ENCODE measurements at regions not wholly inside any gene's neighbourhood (a gene's known extent, or its start where the extent isn't known, plus 50 kb on each side); places are given as distances from the start of the nearest gene placed in this dataset.
A peak's percentile ranks its signal among the peaks of the same experiment; 100 is the strongest.

DNA sequence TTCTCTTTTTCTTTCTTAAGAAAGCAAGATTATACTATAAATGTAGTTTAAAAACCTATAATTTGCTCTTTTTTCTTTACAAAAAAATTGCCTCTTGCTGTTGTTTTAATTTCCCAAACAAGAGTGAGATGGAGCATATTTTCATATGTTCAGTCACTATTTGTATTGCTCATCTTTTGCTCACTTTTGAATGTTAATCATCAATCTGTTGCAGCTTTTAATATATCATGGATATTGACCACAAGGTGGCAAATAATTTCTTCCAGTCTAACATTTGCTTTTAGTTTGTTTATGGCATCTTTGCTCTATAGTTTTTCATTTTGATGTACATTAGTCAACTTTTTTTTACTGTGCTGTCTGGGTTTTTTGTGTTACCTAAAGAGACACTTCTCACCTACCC is 112.6 kb upstream of the THRB start:
- DNase-seq (ENCODE audit: low read depth) = no peak
- TF ChIP-seq, protein P1, sequence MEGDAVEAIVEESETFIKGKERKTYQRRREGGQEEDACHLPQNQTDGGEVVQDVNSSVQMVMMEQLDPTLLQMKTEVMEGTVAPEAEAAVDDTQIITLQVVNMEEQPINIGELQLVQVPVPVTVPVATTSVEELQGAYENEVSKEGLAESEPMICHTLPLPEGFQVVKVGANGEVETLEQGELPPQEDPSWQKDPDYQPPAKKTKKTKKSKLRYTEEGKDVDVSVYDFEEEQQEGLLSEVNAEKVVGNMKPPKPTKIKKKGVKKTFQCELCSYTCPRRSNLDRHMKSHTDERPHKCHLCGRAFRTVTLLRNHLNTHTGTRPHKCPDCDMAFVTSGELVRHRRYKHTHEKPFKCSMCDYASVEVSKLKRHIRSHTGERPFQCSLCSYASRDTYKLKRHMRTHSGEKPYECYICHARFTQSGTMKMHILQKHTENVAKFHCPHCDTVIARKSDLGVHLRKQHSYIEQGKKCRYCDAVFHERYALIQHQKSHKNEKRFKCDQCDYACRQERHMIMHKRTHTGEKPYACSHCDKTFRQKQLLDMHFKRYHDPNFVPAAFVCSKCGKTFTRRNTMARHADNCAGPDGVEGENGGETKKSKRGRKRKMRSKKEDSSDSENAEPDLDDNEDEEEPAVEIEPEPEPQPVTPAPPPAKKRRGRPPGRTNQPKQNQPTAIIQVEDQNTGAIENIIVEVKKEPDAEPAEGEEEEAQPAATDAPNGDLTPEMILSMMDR (IDR thresholded peaks at IDR 0.05; ENCODE audit: insufficient read depth, low read length) = no peak
- H3K4me3 ChIP-seq (ENCODE audit: low read depth, low read length) = no peak overlapping the region

DNA sequence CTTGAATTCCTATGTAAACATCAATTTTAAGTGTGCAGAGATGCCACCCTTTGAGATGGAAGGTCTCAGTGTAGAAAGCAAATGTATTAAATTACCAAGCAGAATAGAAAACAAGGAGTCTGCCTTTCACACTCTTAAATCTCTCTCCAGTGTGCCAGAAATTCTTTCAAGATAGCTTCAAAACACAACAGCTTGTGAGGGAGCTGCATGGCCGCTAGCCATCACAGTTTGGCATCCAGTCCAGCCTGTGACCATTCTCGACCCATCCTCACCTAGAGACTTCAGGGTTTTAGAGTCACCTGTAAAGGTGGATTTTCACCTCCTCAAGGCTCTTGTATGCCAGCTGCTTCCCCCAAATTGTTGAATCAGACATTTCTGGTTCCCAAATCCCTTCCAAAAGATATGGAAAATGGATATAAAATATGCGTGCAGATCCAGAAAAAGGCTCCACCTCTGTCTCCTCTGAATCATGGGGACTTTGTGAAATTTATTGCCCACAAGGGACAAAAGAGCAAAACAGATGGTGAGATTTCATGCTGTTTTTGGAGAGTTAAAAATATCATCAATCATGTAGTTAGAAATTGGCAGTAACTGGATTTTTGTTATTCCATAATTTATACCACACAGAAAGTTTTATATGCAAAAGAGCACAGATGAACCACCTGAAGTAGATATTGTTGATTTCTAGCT is 114.2 kb upstream of the THRB start:
- DNase-seq (ENCODE audit: low read depth) = peak; percentile 21
- no peak overlapping the region for H3K4me3 ChIP-seq (ENCODE audit: low read depth, low read length)
- TF ChIP-seq, protein P1 (IDR thresholded peaks at IDR 0.05; ENCODE audit: insufficient read depth, low read length) = no peak

DNA sequence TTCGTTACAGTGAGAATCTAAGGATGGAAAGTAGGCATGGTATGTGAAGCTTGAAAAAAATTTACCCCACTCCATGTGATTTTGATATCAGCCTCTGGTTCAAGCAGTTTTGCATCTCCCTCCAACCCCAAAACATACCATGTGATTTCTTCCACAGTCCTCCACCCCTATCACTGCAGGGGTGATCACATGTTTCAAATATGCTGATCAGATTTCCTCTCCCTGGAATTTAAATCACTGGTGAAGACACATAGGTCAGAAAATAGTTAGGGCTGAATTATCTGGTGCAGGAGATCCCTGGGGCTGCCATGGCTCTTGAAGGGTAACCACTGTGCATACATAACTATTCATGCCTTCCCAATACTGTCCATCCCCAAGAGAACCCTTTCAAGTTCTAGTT is 119.7 kb upstream of the THRB start:
- H3K4me3 ChIP-seq (ENCODE audit: low read depth, low read length) = no peak overlapping the region
- no peak for DNase-seq (ENCODE audit: low read depth)
- TF ChIP-seq, protein P1 (IDR thresholded peaks at IDR 0.05; ENCODE audit: insufficient read depth, low read length) = no peak

DNA sequence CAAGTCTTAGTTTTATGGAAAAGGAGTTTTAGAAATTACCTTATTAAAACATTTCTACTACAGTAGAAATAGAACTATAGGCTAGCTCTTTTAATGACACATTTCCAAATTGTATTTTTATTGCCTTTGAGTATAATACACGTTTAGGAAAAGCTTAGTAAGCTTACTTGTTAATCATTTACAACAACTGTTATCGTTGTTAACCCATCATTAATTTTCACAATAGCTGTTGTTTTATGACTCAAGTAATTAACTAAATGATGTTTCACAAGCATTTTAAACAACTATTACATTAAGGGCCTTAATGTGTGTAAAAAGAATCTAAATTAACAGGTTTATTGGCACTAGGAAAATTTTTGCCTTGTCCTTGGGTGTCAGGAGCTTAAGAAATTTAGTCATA is 120.5 kb upstream of the THRB start:
- no peak for DNase-seq (ENCODE audit: low read depth)
- TF ChIP-seq, protein P1 (IDR thresholded peaks at IDR 0.05; ENCODE audit: insufficient read depth, low read length) = no peak
- H3K4me3 ChIP-seq (ENCODE audit: low read depth, low read length) = no peak overlapping the region

DNA sequence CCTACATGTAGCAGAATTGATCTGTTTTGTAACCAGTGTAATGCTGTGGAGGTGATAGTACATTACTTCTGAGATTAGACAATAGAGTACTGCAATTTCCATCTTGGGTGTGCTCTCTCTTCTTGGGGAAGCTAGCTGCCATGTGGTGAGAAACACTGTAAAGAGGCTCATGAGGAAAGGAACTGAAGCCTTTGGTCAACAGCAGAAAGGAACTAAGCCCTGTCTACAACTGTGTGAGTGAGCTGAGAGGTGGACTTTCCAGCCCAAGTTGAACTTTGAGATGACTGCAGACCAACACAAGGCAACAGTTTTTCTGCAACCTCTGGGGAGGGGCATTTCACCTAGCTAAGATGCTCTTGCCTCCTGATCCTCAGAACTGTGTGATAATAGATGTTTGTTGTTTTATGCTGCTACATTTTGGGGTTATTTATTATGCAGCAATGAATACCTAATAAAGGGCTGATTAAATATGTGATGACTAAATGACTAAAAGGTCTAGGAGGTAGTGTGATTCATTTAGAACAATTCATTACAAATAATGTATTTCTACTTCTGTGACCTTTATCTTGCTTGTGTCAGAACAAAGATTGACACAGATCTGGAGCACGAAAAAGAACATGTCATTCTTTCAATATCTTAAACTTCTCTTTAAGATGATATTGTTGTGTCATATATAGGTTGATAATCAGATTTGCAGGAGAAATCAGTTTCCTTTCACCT is 121.6 kb upstream of the THRB start:
- H3K4me3 ChIP-seq (ENCODE audit: low read depth, low read length) = no peak overlapping the region
- DNase-seq (ENCODE audit: low read depth) = no peak
- TF ChIP-seq, protein P1 (IDR thresholded peaks at IDR 0.05; ENCODE audit: insufficient read depth, low read length) = no peak

DNA sequence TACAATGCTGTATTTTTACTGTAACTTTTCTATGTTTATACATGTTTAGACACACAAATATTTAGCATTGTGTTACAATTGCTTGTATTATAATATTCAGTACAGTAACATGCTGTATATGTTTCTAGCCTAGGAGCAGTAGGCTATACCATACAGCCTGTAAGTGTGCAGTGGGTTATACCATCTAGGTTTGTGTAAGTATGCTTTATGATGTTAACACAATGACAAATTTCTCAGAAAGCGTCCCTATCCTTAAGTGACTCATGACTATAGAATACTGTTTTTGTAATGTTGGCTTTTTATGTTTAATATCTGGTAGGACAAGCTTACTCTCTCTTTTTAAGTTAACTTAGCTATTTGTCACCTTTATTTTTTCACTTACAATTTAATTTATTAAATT is 127.5 kb upstream of the THRB start:
- TF ChIP-seq, protein P1 (IDR thresholded peaks at IDR 0.05; ENCODE audit: insufficient read depth, low read length) = no peak
- H3K4me3 ChIP-seq (ENCODE audit: low read depth, low read length) = no peak overlapping the region
- no peak for DNase-seq (ENCODE audit: low read depth)
